HG03521 (cell line): ENCODE measurements at regions not wholly inside any gene's neighbourhood (a gene's known extent, or its start where the extent isn't known, plus 50 kb on each side); places are given as distances from the start of the nearest gene placed in this dataset.
"Not testable (repeated sequence)": the region's sequence is repeated elsewhere in the genome, so short reads cannot be mapped to it uniquely, and the experiment has no call there.

ENCODE experiments used
- ATAC-seq: cut with Tn5 transposase; IDR thresholded peaks from one replicate; pipeline ENCODE4 v1.9.1; 2021; ENCODE audit warnings: mild to moderate bottlenecking, moderate library complexity; ENCODE audit not compliant: unreplicated experiment

GRCh38 chr3:190193210-190193609 lies 72.5 kb upstream of the P3H2 start:
- no peak for ATAC-seq

- ATAC-seq: no peak
Measured at GRCh38 chr3:190192739-190193138, 72.0 kb upstream of the P3H2 start.

GRCh38 chr3:190192087-190192486 lies 71.4 kb upstream of the P3H2 start:
- no peak for ATAC-seq

- no peak for ATAC-seq
Measured at GRCh38 chr3:190188197-190188596, 67.5 kb upstream of the P3H2 start.

GRCh38 chr3:190183121-190183520 lies 62.4 kb upstream of the P3H2 start:
- no peak for ATAC-seq

- ATAC-seq: no peak
Measured at GRCh38 chr3:190182418-190183043, 61.8 kb upstream of the P3H2 start.

GRCh38 chr3:190180268-190180667 lies 59.6 kb upstream of the P3H2 start:
- no peak for ATAC-seq

GRCh38 chr3:190178779-190179178 lies 58.1 kb upstream of the P3H2 start:
- ATAC-seq: no peak

- ATAC-seq: not testable (repeated sequence)
Measured at GRCh38 chr3:190176933-190177525, 56.3 kb upstream of the P3H2 start.

- ATAC-seq: not testable (repeated sequence)
Measured at GRCh38 chr3:190176106-190176505, 55.4 kb upstream of the P3H2 start.

- ATAC-seq: no peak
Measured at GRCh38 chr3:190175490-190175889, 54.8 kb upstream of the P3H2 start.

- no peak for ATAC-seq
Measured at GRCh38 chr3:190174471-190174870, 53.8 kb upstream of the P3H2 start.

- ATAC-seq: no peak
Measured at GRCh38 chr3:190173426-190173825, 52.7 kb upstream of the P3H2 start.

GRCh38 chr3:190172751-190173150 lies 52.1 kb upstream of the P3H2 start:
- ATAC-seq: no peak
